NT2/D1 (cell line): ENCODE measurements at regions not wholly inside any gene's neighbourhood (a gene's known extent, or its start where the extent isn't known, plus 50 kb on each side); places are given as distances from the start of the nearest gene placed in this dataset.

ENCODE experiments used
- DNase-seq: peaks from one replicate; pipeline ENCODE4 v3.0.0-alpha.2; 2011; ENCODE audit warnings: low read depth, low spot score
- H3K27me3 ChIP-seq: 2 replicates; pipeline ENCODE4 v1.6.0; 2011; ENCODE audit warnings: mild to moderate bottlenecking; ENCODE audit not compliant: insufficient read length, insufficient read depth
- H3K36me3 ChIP-seq: 2 replicates; pipeline ENCODE4 v1.6.1; 2011; ENCODE audit warnings: mild to moderate bottlenecking, low read length, mixed read lengths; ENCODE audit not compliant: insufficient read depth, insufficient read length
- H3K4me1 ChIP-seq: 2 replicates; pipeline ENCODE4 v1.5.1; 2011; ENCODE audit not compliant: insufficient read depth, insufficient read length
- H3K4me3 ChIP-seq: 2 replicates; pipeline ENCODE4 v1.5.1; 2011; ENCODE audit warnings: low read depth; ENCODE audit not compliant: insufficient read length
- H3K9ac ChIP-seq: 2 replicates; pipeline ENCODE4 v1.6.0; 2011; ENCODE audit warnings: low read depth; ENCODE audit not compliant: insufficient read length
- H3K9me3 ChIP-seq: 2 replicates; pipeline ENCODE4 v1.5.1; 2011; ENCODE audit warnings: mild to moderate bottlenecking, low read length; ENCODE audit not compliant: insufficient read depth
- SUZ12 ChIP-seq: IDR thresholded peaks from 2 replicates; pipeline ENCODE4 v1.6.1; 2011; ENCODE audit not compliant: insufficient read length, insufficient read depth; ENCODE audit errors: extremely low read depth
- YY1 ChIP-seq: IDR thresholded peaks from 2 replicates; pipeline ENCODE4 v1.6.1; 2011; ENCODE audit not compliant: insufficient read length, insufficient read depth
- ZNF274 ChIP-seq: IDR thresholded peaks from 2 replicates; pipeline ENCODE4 v1.6.1; 2011; ENCODE audit warnings: mild to moderate bottlenecking, low read depth, low read length

DNA sequence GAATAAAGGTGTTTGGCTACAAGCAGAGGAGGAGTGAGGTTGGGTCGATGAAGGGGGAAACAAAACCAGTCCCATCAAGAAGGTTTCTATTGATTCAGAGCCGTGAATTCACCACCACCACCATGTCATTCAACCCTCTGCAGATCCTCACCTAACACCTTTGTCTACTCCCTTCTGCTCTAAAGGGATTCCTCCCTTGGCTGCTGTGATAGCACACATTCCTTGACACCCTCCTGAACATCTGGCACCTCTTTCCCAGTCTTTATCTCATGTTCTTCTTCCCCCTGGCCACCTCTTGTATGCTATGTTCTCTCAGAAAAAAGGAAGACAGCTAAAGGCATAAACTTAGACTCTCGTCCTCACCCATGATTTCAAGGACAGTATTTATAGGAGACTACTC, 318.0 kb downstream of the GPAM start:
- H3K4me1 ChIP-seq, result no peaks in the 10 kb centered on the region
- no peak for DNase-seq
- H3K36me3 ChIP-seq, result no peaks in the 10 kb centered on the region
- TF ChIP-seq SUZ12 (no peak), YY1 (no peak), ZNF274 (no peak)
- H3K27me3 ChIP-seq, result no peaks in the 10 kb centered on the region
- H3K9ac ChIP-seq, result no peak overlapping the region
- H3K4me3 ChIP-seq, result no peak overlapping the region
- no peaks in the 10 kb centered on the region for H3K9me3 ChIP-seq

DNA sequence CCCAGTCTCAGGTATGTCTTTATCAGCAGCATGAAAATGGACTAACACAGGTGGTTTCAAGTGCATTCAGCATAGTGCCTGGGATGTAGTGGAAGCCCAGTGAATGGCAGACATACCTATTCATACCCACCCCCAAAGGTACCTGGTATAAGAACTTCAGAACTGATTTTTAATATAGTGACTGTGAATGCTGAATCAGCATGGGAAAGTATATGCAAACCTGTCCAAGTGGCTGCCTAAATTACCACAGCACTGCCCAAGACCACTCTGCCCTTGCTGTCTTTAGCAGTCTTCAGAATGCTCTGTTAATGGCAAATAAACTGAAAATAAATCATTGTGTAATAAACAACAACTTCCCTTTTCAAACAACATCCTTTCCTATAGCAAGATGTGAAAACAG, 312.1 kb downstream of the GPAM start:
- no peaks in the 10 kb centered on the region for H3K9me3 ChIP-seq
- no peak for TF ChIP-seq SUZ12
- no peak for TF ChIP-seq YY1
- no peak for TF ChIP-seq ZNF274
- H3K9ac ChIP-seq, result no peak overlapping the region

DNA sequence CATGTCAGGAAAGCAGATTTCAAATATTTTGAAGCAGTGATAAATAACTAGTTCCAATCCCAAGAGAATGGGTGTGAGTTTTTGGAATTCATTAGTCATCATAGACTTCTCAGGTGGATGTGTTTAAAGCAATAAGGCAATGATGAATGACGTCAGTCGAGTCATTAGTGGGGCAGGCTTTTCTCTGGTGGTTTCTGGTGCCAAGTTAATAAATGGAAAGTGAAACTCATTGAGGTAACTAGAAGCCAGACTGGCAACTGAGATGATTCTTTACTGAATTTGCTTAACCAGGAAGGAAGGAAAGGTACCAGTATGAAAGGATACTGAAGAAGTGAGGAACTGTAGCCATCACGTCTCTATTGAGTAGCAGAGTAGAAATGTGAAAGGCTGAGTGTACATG, 311.0 kb downstream of the GPAM start:
- Histone ChIP-seq H3K9me3 (peaks cover 1% of the 10 kb centered on the region; the same call in 1 of the 2 replicates), H3K4me1 (no peaks in the 10 kb centered on the region), H3K4me3 (no peak overlapping the region), H3K27me3 (no peaks in the 10 kb centered on the region), H3K36me3 (no peaks in the 10 kb centered on the region), H3K9ac (no peak overlapping the region)
- no peak for DNase-seq
- no peak for TF ChIP-seq YY1
- TF ChIP-seq ZNF274, result no peak
- no peak for TF ChIP-seq SUZ12

More for the DNA sequence above, 312.1 kb downstream of the GPAM start:
- no peak for DNase-seq
- Histone ChIP-seq H3K36me3 (no peaks in the 10 kb centered on the region), H3K4me3 (no peak overlapping the region), H3K27me3 (no peaks in the 10 kb centered on the region), H3K4me1 (no peaks in the 10 kb centered on the region)

DNA sequence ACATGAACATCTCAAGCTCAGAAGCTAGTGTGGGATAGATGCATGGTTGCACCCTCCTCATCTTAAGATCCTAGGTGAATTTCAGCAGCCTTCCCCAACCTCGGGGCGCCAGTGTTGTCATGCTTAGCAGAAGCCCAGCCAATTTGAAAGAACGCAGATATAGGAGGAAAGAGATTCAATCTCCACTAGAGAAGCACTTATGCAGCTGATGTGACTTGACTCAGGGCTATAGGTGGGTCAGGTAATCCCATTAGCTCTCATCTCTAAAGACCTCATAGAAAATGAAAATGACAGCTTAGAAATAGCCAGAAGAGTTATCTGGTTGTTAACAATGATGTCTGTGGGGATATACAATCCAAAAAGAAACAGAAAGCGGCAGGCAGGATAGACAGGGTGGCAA, 310.5 kb downstream of the GPAM start:
- Histone ChIP-seq H3K9me3 (peaks cover 6% of the 10 kb centered on the region; the same call in 1 of the 2 replicates), H3K4me1 (no peaks in the 10 kb centered on the region), H3K4me3 (no peak overlapping the region), H3K36me3 (no peaks in the 10 kb centered on the region), H3K9ac (no peak overlapping the region), H3K27me3 (no peaks in the 10 kb centered on the region)
- DNase-seq, result no peak
- TF ChIP-seq SUZ12, result no peak
- no peak for TF ChIP-seq YY1
- no peak for TF ChIP-seq ZNF274

DNA sequence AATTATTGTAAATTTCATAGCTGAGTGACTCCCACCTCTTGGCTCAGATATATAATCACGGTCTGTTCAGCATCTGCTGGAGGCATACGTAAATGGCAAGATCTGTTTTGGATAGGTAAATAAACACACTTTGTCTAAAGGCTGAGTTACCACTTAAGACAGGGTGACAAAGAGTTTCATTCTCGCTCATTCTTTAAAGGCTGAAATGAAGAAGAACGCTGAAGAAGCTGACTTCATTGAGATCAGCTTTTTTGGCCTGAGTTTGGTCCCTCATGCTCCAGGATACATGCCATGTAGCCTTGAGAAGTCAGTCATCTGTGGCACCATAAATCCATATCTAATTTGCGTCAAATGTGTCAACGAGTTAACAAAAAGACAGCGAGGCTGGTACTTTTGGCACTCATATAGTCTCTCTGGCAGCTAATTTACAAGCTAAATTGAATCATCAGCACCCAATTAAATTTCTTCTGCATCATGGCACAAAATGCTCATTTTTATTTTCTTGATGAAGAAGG, 309.9 kb downstream of the GPAM start:
- Histone ChIP-seq H3K9ac (no peak overlapping the region), H3K27me3 (no peaks in the 10 kb centered on the region), H3K4me1 (no peaks in the 10 kb centered on the region), H3K4me3 (no peak overlapping the region), H3K36me3 (no peaks in the 10 kb centered on the region), H3K9me3 (peaks cover 12% of the 10 kb centered on the region; the same call in 1 of the 2 replicates)
- no peak for DNase-seq
- no peak for TF ChIP-seq ZNF274
- no peak for TF ChIP-seq SUZ12
- no peak for TF ChIP-seq YY1

DNA sequence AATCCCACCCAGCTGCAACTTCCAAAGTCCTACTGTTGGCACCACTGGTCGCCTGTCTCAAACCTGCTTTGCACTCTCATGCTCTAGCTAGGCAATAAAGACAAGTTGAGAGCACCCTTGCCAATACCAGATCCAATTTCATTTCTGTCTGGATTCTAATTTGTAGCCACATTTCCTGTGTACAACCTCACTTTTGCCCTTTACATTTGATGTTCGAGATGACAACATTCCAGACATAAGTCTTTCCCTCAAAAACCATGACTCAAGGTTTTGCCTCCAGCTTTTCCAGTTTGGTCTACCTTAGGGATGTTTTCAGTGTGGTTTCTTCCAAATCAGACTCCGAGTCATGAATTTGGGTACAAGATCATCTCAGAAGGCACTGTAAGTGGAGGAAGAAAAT, 309.0 kb downstream of the GPAM start:
- DNase-seq, result no peak
- Histone ChIP-seq H3K36me3 (no peaks in the 10 kb centered on the region), H3K9me3 (peaks cover 13% of the 10 kb centered on the region; the same call in 1 of the 2 replicates), H3K4me1 (no peaks in the 10 kb centered on the region), H3K9ac (no peak overlapping the region), H3K4me3 (no peak overlapping the region), H3K27me3 (no peaks in the 10 kb centered on the region)
- TF ChIP-seq YY1 (no peak), ZNF274 (no peak), SUZ12 (no peak)

DNA sequence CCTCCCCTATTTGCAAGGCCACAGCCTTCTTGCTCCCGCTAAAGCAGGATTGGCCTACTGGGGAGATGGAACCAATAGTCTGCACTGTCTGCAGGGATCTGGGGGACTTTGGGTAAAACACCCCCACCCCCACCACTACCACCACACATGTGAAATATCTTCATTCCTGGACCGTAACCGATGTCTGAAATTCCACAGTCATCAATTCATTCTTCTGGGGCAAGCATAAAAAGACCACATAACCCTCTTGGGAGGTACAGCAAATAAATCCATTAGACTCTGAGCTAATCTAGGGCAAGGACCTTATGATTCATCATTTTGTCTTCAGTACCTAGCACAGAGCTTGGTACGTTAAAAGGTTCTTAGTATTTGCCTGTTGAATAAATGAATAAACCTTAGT, 307.8 kb downstream of the GPAM start:
- H3K9me3 ChIP-seq, result peaks cover 13% of the 10 kb centered on the region; the same call in 1 of the 2 replicates
- H3K4me3 ChIP-seq, result no peak overlapping the region
- TF ChIP-seq SUZ12, result no peak
- TF ChIP-seq YY1, result no peak
- TF ChIP-seq ZNF274, result no peak
- H3K9ac ChIP-seq, result no peak overlapping the region
- H3K36me3 ChIP-seq, result no peaks in the 10 kb centered on the region
- DNase-seq, result no peak
- H3K4me1 ChIP-seq, result no peaks in the 10 kb centered on the region
- no peaks in the 10 kb centered on the region for H3K27me3 ChIP-seq
